ENCODE measurements at regions not wholly inside any gene's neighbourhood (a gene's known extent, or its start where the extent isn't known, plus 50 kb on each side); places are given as distances from the start of the nearest gene placed in this dataset.

DNA sequence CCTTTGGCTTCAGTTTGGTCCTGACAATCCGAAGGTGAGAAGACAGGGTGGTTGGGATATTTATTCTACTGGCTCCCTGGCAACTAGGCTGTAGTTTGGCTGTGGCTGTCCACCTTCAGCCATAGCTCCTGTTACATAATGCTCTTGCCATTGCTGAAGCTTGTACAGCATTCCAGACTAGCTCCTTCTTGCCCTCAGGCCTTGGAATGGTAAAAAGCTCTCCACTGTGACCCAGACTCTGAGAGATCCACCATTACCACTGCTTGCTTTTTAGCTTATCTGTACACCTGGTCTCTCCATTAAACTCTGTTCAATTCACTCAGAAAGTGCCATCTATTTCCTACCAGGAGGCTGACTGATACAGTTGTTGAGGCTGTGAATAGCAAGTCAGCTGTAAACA is 231.8 kb upstream of the MON1B start:
- no peaks in the 10 kb centered on the region for H3K27me3 ChIP-seq
- no peak overlapping the region for H3K4me3 ChIP-seq
- intact Hi-C loops (cut with DNase I; ENCODE audit: low total_unique reads), result loop anchor here (10.0 kb wide), 1 partner anchor 574 kb away; no protein-coding TSS in a partner anchor
- TF ChIP-seq POLR2A (IDR thresholded peaks at IDR 0.05) (no peak), POLR2AphosphoS5 (IDR thresholded peaks at IDR 0.05) (no peak)
- TF ChIP-seq, protein P1, sequence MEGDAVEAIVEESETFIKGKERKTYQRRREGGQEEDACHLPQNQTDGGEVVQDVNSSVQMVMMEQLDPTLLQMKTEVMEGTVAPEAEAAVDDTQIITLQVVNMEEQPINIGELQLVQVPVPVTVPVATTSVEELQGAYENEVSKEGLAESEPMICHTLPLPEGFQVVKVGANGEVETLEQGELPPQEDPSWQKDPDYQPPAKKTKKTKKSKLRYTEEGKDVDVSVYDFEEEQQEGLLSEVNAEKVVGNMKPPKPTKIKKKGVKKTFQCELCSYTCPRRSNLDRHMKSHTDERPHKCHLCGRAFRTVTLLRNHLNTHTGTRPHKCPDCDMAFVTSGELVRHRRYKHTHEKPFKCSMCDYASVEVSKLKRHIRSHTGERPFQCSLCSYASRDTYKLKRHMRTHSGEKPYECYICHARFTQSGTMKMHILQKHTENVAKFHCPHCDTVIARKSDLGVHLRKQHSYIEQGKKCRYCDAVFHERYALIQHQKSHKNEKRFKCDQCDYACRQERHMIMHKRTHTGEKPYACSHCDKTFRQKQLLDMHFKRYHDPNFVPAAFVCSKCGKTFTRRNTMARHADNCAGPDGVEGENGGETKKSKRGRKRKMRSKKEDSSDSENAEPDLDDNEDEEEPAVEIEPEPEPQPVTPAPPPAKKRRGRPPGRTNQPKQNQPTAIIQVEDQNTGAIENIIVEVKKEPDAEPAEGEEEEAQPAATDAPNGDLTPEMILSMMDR (IDR thresholded peaks at IDR 0.05), result no peak
- no peaks in the 10 kb centered on the region for H3K36me3 ChIP-seq
- H3K4me1 ChIP-seq, result no peaks in the 10 kb centered on the region
- DNase-seq (ENCODE audit: low spot score in 2 of 2), result no peak
- no peak overlapping the region for H3K27ac ChIP-seq
- H3K9me3 ChIP-seq, result peaks cover 0 to 6% of the 10 kb centered on the region in 2 donors

GRCh38 chr16:76963614-76964315 is 227.2 kb upstream of the MON1B start:
- no peaks in the 10 kb centered on the region for H3K27me3 ChIP-seq
- intact Hi-C loops (cut with DNase I; ENCODE audit: low total_unique reads), result no loop called here
- no peaks in the 10 kb centered on the region for H3K4me1 ChIP-seq
- H3K9me3 ChIP-seq, result no peaks in the 10 kb centered on the region
- no peaks in the 10 kb centered on the region for H3K36me3 ChIP-seq
- H3K27ac ChIP-seq, result no peak overlapping the region
- no peak for TF ChIP-seq POLR2AphosphoS5 (IDR thresholded peaks at IDR 0.05)
- TF ChIP-seq POLR2A (IDR thresholded peaks at IDR 0.05), result no peak
- TF ChIP-seq, protein P1 (IDR thresholded peaks at IDR 0.05), result no peak
- H3K4me3 ChIP-seq, result no peak overlapping the region
- DNase-seq (ENCODE audit: low spot score in 2 of 2), result no peak

DNA sequence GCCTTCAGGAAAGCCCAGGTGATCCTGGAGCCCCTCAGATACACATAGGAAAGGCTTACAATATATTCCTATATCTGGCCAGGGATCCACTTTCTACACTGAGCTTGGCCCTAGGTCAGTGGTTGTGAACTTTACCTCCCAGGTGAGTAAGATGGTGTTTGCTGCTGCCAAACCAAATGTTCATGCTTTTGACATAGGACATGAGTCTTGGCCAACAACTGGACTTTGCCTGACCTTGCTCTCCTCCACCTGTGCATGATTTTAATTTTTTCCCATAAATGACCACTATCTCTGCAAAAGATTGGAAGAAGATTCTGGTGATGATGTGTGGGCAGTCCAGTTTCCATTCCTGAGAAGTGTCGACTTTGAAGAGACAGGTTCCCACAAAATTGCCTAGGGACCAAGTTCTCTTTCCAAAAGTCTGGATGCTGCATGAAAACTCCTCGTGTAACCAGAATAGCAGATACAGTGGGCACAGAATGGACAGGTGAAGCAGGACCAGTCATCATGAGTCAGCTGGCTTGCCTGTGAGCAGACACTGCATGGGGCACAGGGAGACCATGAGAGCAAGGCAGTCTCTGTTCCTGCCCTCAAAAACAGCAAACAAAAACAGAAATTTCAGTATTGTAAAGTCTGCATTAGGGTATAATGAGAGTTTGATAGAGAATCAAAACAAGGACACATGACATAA is 226.4 kb upstream of the MON1B start:
- intact Hi-C loops (cut with DNase I; ENCODE audit: low total_unique reads), result loop anchor here (5.0 kb wide), 1 partner anchor 328 kb away; no protein-coding TSS in a partner anchor
- DNase-seq (ENCODE audit: low spot score in 2 of 2), result no peak
- Histone ChIP-seq H3K9me3 (no peaks in the 10 kb centered on the region), H3K4me3 (no peak overlapping the region), H3K27ac (no peak overlapping the region), H3K4me1 (no peaks in the 10 kb centered on the region), H3K36me3 (no peaks in the 10 kb centered on the region), H3K27me3 (no peaks in the 10 kb centered on the region)
- TF ChIP-seq POLR2AphosphoS5 (IDR thresholded peaks at IDR 0.05) (no peak), POLR2A (IDR thresholded peaks at IDR 0.05) (no peak)
- TF ChIP-seq, protein P1 (IDR thresholded peaks at IDR 0.05), result no peak

DNA sequence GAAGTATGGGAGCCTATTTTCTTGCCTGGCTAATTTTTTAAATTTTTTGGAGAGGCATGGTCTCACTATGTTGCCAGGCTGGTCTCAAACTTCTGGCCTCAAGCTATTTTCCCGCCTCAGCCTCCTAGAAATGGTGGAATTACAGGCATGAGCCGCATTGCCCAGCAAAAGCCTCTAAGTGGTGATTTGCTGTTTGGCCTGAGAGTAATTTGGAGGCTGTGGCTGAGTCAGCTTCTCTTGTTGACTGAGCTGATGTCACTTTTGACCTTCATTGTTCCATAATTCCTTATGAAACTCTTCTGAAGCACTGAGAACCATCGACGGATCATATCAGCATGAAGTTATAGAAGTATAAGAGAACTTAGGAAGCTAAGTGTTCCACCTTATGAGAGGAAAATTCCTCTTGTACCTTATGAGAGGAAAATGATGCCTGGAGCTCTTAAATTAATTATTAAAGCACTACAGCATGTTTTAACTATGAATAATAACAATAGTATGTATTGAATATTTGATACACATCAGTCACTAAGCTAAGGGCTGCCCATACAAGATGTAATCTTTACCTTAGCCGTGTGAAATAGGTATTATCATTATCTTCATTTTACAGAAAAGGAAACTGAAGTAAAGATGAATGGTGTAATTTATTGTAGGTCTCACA is 220.8 kb upstream of the MON1B start:
- DNase-seq (ENCODE audit: low spot score in 2 of 2), result no peak
- intact Hi-C loops (cut with DNase I; ENCODE audit: low total_unique reads), result no loop called here
- H3K36me3 ChIP-seq, result no peaks in the 10 kb centered on the region
- H3K27me3 ChIP-seq, result no peaks in the 10 kb centered on the region
- no peak overlapping the region for H3K27ac ChIP-seq
- no peaks in the 10 kb centered on the region for H3K4me1 ChIP-seq
- H3K4me3 ChIP-seq, result no peak overlapping the region
- H3K9me3 ChIP-seq, result no peaks in the 10 kb centered on the region
- TF ChIP-seq, protein P1 (IDR thresholded peaks at IDR 0.05), result no peak
- TF ChIP-seq POLR2AphosphoS5 (IDR thresholded peaks at IDR 0.05), result no peak
- TF ChIP-seq POLR2A (IDR thresholded peaks at IDR 0.05), result no peak

DNA sequence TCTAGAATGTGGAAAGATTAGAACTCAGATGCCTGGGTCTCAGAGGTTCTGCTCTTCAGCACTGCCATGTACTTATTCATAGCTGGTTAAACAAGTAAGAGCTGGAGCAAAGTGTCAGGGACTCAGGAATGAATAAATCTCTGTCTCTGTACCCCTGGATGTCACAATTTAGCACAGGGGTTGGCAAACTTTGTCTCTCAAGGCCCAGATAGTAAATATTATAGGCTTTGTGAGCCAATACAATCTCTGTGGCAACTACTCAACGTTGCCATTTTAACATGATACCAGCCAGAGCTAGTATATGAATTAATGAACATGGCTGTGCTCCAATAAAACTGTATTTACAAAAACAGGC is 220.3 kb upstream of the MON1B start:
- intact Hi-C loops (cut with DNase I; ENCODE audit: low total_unique reads), result no loop called here

More for the DNA sequence above, 220.3 kb upstream of the MON1B start:
- Histone ChIP-seq H3K27ac (no peak overlapping the region), H3K4me3 (no peak overlapping the region), H3K36me3 (no peaks in the 10 kb centered on the region), H3K4me1 (no peaks in the 10 kb centered on the region), H3K9me3 (no peaks in the 10 kb centered on the region), H3K27me3 (no peaks in the 10 kb centered on the region)
- TF ChIP-seq POLR2A (IDR thresholded peaks at IDR 0.05), result no peak
- TF ChIP-seq, protein P1 (IDR thresholded peaks at IDR 0.05), result no peak
- TF ChIP-seq POLR2AphosphoS5 (IDR thresholded peaks at IDR 0.05), result no peak
- DNase-seq (ENCODE audit: low spot score in 2 of 2), result no peak

Measured in breast epithelium (tissue), 4 donors.